Activated CD4-positive, alpha-beta T cell treated with anti-CD3 and anti-CD28 coated beads for 36 hours (primary cell): ENCODE measurements at regions not wholly inside any gene's neighbourhood (a gene's known extent, or its start where the extent isn't known, plus 50 kb on each side); places are given as distances from the start of the nearest gene placed in this dataset.

Source experiments
- ATAC-seq: fragments of 200-7000 bp; cut with Tn5 transposase; one replicate; pipeline ENCODE4 v1.10.0; 2021; ENCODE audit warnings: mild to moderate bottlenecking, moderate library complexity
- CTCF ChIA-PET: fragments of 350-600 bp; sonication (Branson Sonifier 250); formaldehyde crosslinking; loops from one replicate; lab custom pipeline; 2021; ENCODE audit warnings: antibody characterized with exemption; lab: Charles Lee
- POLR2A ChIA-PET: fragments of 350-600 bp; sonication (Branson Sonifier 250); formaldehyde crosslinking; loops from one replicate; lab custom pipeline; 2021; ENCODE audit warnings: antibody characterized with exemption, inconsistent platforms; lab: Charles Lee
- DNase-seq: peaks from one replicate; pipeline ENCODE4 v3.0.0-alpha.2; 2020
- H3K27ac Mint-ChIP-seq: one replicate; pipeline ENCODE4 v1.8.0; 2021; ENCODE audit warnings: mixed read lengths
- H3K27me3 Mint-ChIP-seq: one replicate; pipeline ENCODE4 v1.8.0; 2021; ENCODE audit warnings: mixed read lengths
- H3K36me3 Mint-ChIP-seq: one replicate; pipeline ENCODE4 v1.8.0; 2021; ENCODE audit warnings: low read depth, mixed read lengths
- H3K4me1 Mint-ChIP-seq: one replicate; pipeline ENCODE4 v1.8.0; 2021; ENCODE audit warnings: mixed read lengths
- H3K4me3 Mint-ChIP-seq: one replicate; pipeline ENCODE4 v1.8.0; 2021; ENCODE audit warnings: mild to moderate bottlenecking, moderate library complexity, mixed read lengths
- H3K9me3 Mint-ChIP-seq: one replicate; pipeline ENCODE4 v1.8.0; 2021; ENCODE audit warnings: low read depth, mixed read lengths
- intact Hi-C, 2 experiments: fragments of 100-400 bp; cut with DNase I in 1 of 2; cut with micrococcal nuclease in 1 of 2; formaldehyde crosslinking; loops; one replicate each; pipeline versions ENCODE4 v1.14.2 to v1.15.1; 2022 to 2024; cut with DNase I, micrococcal nuclease

DNA sequence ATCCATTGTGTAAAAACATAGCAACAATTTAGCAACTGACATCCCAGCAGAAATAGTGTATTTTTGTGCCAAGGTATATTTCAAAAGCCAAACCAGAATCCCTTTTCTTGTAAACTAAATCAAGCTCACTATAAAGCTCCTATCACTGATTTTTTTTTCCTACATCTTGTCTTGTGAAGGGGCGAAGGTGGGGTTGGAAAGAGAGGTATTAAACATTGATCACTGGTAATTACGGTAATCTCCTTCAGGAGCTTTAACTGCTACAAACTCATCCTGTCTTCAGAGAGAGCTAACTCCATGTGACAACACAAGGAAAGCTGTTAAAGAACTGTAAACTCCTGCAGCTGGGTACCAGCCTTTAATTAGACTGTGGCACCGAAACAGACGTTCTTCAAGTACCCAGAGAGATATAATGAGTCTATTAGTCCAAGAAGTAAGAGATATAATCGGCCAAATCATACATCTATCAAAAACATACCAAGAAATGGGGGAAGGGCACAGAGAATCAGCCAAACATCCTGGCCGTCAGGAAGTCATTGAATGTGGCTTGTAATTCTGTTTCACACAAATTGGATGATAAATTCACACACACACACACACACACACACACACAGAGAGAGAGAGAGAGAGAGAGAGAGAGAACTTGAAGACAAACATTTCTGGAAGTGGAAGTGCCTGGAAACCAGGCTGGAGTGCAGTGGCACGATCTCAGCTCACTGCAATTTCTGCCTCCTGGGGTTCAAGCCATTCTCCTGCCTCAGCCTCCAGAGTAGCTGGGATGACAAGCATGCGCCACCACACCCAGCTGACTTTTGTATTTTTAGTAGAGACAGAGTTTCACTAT, 111.9 kb upstream of the PPARGC1A start:
- no peak for ATAC-seq
- H3K27ac Mint-ChIP-seq: no peak overlapping the region
- ChIA-PET POLR2A (no interaction called here), CTCF (no interaction called here)
- no peak overlapping the region for H3K4me3 Mint-ChIP-seq
- peaks cover 5% of the 10 kb centered on the region for H3K27me3 Mint-ChIP-seq
- H3K4me1 Mint-ChIP-seq: no peaks in the 10 kb centered on the region
- no peaks in the 10 kb centered on the region for H3K36me3 Mint-ChIP-seq
- DNase-seq: no peak
- intact Hi-C loops: no loop called here
- H3K9me3 Mint-ChIP-seq: peaks cover 4% of the 10 kb centered on the region

GRCh38 chr4:24000470-24000831, 110.6 kb upstream of the PPARGC1A start:
- CTCF ChIA-PET: interaction anchor here (0.8 kb wide), 1 partner anchor 10 kb away, joined by 3 read pairs; no protein-coding TSS in a partner anchor
- Mint-ChIP-seq H3K4me3 (no peak overlapping the region), H3K27me3 (peaks cover 5% of the 10 kb centered on the region), H3K9me3 (peaks cover 1% of the 10 kb centered on the region), H3K4me1 (no peaks in the 10 kb centered on the region), H3K36me3 (no peaks in the 10 kb centered on the region), H3K27ac (no peak overlapping the region)
- POLR2A ChIA-PET: no interaction called here
- intact Hi-C loops: no loop called here
- DNase-seq (no peak), ATAC-seq (no peak)

GRCh38 chr4:23999714-24000469, 110.0 kb upstream of the PPARGC1A start:
- H3K36me3 Mint-ChIP-seq: no peaks in the 10 kb centered on the region
- no peak for DNase-seq
- intact Hi-C loops: no loop called here

GRCh38 chr4:23993373-23993772, 103.5 kb upstream of the PPARGC1A start:
- Mint-ChIP-seq H3K36me3 (no peaks in the 10 kb centered on the region), H3K4me1 (no peaks in the 10 kb centered on the region), H3K9me3 (no peaks in the 10 kb centered on the region), H3K27ac (no peak overlapping the region), H3K4me3 (no peak overlapping the region), H3K27me3 (no peaks in the 10 kb centered on the region)
- intact Hi-C loops: no loop called here
- ATAC-seq (no peak), DNase-seq (no peak)
- ChIA-PET CTCF (no interaction called here), POLR2A (no interaction called here)

More at GRCh38 chr4:23999714-24000469, 110.0 kb upstream of the PPARGC1A start:
- ChIA-PET CTCF (interaction anchor here (0.8 kb wide), 1 partner anchor 9 kb away, joined by 3 read pairs; no protein-coding TSS in a partner anchor), POLR2A (no interaction called here)
- Mint-ChIP-seq H3K27me3 (peaks cover 5% of the 10 kb centered on the region), H3K27ac (no peak overlapping the region), H3K4me3 (no peak overlapping the region), H3K4me1 (no peaks in the 10 kb centered on the region), H3K9me3 (no peaks in the 10 kb centered on the region)
- ATAC-seq: no peak

DNA sequence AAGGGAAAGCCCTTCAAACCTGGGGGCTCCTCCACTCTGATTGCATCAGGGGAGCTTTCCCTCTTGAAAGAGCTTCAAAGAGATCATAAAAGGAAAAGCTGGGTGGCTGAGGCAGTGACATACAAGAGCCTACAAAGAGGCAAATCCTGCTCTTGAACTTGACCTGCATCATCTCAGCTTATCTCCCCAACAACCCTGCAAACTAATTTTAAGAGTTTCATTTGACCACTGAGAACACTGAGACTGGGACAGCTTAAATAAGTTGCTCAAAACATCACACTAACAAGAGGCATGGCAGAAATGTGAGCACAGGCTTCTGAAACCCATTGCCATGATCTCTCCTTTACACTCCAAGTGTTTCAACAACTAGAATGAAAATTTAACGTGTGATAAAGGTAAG, 101.6 kb upstream of the PPARGC1A start:
- no peak for ATAC-seq
- CTCF ChIA-PET: interaction anchor here (1.2 kb wide), 1 partner anchor 9 kb away, joined by 3 read pairs; no protein-coding TSS in a partner anchor
- Mint-ChIP-seq H3K27ac (no peak overlapping the region), H3K4me1 (no peaks in the 10 kb centered on the region), H3K27me3 (no peaks in the 10 kb centered on the region), H3K9me3 (no peaks in the 10 kb centered on the region), H3K36me3 (no peaks in the 10 kb centered on the region), H3K4me3 (no peak overlapping the region)
- POLR2A ChIA-PET: no interaction called here
- intact Hi-C loops: no loop called here
- DNase-seq: no peak

DNA sequence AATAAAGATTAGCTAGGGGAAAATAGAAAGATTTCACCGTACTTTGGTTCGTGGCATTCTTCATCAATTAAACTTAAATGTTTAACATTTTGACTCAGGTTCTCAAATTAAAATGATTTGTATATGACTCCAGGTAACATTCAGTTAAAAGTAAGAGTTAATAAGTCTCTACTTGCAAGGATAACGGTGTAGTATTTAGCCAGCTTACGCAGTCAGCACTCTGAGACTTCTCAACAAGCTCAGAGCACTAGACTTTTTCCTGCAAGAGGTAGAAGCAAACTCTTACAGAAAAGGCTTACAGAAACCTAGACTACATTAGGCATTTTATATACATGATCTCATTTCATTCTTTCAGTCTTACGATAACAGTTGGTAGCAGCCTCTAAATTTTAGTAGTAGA, 96.4 kb upstream of the PPARGC1A start:
- no peak overlapping the region for H3K27ac Mint-ChIP-seq
- no peaks in the 10 kb centered on the region for H3K4me1 Mint-ChIP-seq
- no peak for DNase-seq
- H3K4me3 Mint-ChIP-seq: no peak overlapping the region
- no peak for ATAC-seq
- no peaks in the 10 kb centered on the region for H3K27me3 Mint-ChIP-seq
- ChIA-PET CTCF (no interaction called here), POLR2A (no interaction called here)
- intact Hi-C loops: no loop called here
- H3K9me3 Mint-ChIP-seq: no peaks in the 10 kb centered on the region
- H3K36me3 Mint-ChIP-seq: no peaks in the 10 kb centered on the region

GRCh38 chr4:23981328-23981727, 91.5 kb upstream of the PPARGC1A start:
- Mint-ChIP-seq H3K27ac (no peak overlapping the region), H3K4me1 (no peaks in the 10 kb centered on the region), H3K27me3 (no peaks in the 10 kb centered on the region), H3K9me3 (no peaks in the 10 kb centered on the region), H3K36me3 (no peaks in the 10 kb centered on the region), H3K4me3 (no peak overlapping the region)
- DNase-seq (no peak), ATAC-seq (no peak)
- POLR2A ChIA-PET: no interaction called here
- CTCF ChIA-PET: no interaction called here
- intact Hi-C loops: no loop called here

DNA sequence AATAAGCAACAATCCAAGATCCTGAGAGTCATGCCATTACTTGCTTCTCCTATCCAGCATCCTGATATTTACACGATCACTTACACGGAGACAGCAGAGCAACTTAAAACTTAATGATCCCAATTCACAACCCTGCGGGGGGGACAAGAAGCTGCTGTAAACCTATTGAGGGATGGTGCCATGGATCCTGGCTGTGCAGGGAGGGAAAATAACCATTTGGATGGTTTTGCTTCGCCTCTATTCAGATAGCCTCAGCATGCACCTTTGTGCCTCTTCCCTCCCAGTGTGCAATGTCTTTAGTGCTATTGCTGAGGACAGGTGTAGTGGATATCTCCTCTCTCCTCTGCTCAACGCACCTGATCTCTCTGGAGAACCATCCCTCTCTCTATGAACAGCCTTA, 89.7 kb upstream of the PPARGC1A start:
- CTCF ChIA-PET: no interaction called here
- no peak overlapping the region for H3K4me3 Mint-ChIP-seq
- POLR2A ChIA-PET: no interaction called here
- no peak for DNase-seq
- H3K9me3 Mint-ChIP-seq: no peaks in the 10 kb centered on the region
- intact Hi-C loops: no loop called here
- ATAC-seq: no peak
- H3K4me1 Mint-ChIP-seq: no peaks in the 10 kb centered on the region
- no peaks in the 10 kb centered on the region for H3K36me3 Mint-ChIP-seq
- no peak overlapping the region for H3K27ac Mint-ChIP-seq
- no peaks in the 10 kb centered on the region for H3K27me3 Mint-ChIP-seq

DNA sequence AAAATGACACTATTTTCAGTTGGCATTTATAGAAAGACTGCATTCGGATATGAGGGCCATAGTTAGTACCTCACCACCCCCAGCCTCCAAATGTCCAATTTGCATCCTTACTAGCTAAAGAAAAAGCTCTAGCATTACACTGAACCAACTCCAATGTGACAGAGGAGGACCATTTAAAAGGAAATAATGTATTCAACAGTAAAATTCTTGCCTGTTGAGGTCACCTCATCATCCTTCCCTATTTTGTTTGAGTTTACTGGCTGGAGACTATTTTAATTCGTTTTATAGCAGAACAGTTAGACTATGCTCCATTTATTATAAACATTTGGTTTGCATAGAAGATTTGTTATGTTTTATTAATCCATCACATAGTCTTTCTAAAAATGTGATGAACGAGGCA, 88.2 kb upstream of the PPARGC1A start:
- Mint-ChIP-seq H3K4me1 (no peaks in the 10 kb centered on the region), H3K9me3 (no peaks in the 10 kb centered on the region), H3K36me3 (no peaks in the 10 kb centered on the region), H3K4me3 (no peak overlapping the region), H3K27ac (no peak overlapping the region), H3K27me3 (no peaks in the 10 kb centered on the region)
- intact Hi-C loops: no loop called here
- no peak for ATAC-seq
- ChIA-PET CTCF (no interaction called here), POLR2A (no interaction called here)
- no peak for DNase-seq

- Mint-ChIP-seq H3K27ac (no peak overlapping the region), H3K9me3 (no peaks in the 10 kb centered on the region), H3K36me3 (no peaks in the 10 kb centered on the region), H3K4me3 (no peak overlapping the region), H3K4me1 (no peaks in the 10 kb centered on the region), H3K27me3 (no peaks in the 10 kb centered on the region)
- ATAC-seq (no peak), DNase-seq (no peak)
- POLR2A ChIA-PET: no interaction called here
- CTCF ChIA-PET: no interaction called here
- intact Hi-C loops: no loop called here
Measured at GRCh38 chr4:23976423-23976822, 86.6 kb upstream of the PPARGC1A start.

DNA sequence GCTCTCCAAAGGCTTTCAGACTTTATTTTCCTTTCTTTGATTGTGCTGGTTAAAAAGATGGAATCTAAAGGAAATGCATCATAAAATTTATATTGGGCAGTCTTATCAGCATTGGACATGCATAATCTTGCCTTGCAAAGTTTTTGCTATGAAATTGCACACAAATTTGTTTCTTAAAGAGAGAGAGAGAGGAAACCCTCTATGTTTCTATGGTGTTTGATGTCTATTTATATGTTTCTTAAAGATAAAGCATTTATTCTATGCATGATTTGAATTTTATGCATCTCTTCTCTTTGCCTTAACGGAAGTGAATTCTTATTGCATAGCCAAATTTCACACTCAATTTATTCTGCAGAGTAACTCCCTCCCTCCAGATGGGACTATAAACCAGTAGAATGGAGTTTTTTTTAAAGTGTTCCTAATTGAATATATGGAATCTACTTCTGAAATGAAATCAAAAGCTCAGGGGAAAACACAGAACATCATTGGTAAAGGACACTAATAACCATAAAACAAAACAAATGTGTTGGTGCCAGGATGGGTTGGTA, 83.5 kb upstream of the PPARGC1A start:
- ATAC-seq: no peak
- H3K27ac Mint-ChIP-seq: no peak overlapping the region
- H3K36me3 Mint-ChIP-seq: no peaks in the 10 kb centered on the region
- no peak overlapping the region for H3K4me3 Mint-ChIP-seq
- POLR2A ChIA-PET: no interaction called here
- no peaks in the 10 kb centered on the region for H3K9me3 Mint-ChIP-seq
- CTCF ChIA-PET: no interaction called here
- no peaks in the 10 kb centered on the region for H3K27me3 Mint-ChIP-seq
- no peak for DNase-seq
- no peaks in the 10 kb centered on the region for H3K4me1 Mint-ChIP-seq
- intact Hi-C loops: no loop called here

- H3K4me3 Mint-ChIP-seq: no peak overlapping the region
- H3K36me3 Mint-ChIP-seq: no peaks in the 10 kb centered on the region
Measured at GRCh38 chr4:23972805-23973204, 83.0 kb upstream of the PPARGC1A start.

More at GRCh38 chr4:23972805-23973204, 83.0 kb upstream of the PPARGC1A start:
- DNase-seq: no peak
- CTCF ChIA-PET: no interaction called here
- intact Hi-C loops: no loop called here
- Mint-ChIP-seq H3K27me3 (no peaks in the 10 kb centered on the region), H3K27ac (no peak overlapping the region), H3K9me3 (no peaks in the 10 kb centered on the region), H3K4me1 (no peaks in the 10 kb centered on the region)
- no peak for ATAC-seq
- POLR2A ChIA-PET: no interaction called here
